ENCODE measurements at regions not wholly inside any gene's neighbourhood (a gene's known extent, or its start where the extent isn't known, plus 50 kb on each side); places are given as distances from the start of the nearest gene placed in this dataset.
"Not testable (repeated sequence)": the region's sequence is repeated elsewhere in the genome, so short reads cannot be mapped to it uniquely, and the experiment has no call there.

DNA sequence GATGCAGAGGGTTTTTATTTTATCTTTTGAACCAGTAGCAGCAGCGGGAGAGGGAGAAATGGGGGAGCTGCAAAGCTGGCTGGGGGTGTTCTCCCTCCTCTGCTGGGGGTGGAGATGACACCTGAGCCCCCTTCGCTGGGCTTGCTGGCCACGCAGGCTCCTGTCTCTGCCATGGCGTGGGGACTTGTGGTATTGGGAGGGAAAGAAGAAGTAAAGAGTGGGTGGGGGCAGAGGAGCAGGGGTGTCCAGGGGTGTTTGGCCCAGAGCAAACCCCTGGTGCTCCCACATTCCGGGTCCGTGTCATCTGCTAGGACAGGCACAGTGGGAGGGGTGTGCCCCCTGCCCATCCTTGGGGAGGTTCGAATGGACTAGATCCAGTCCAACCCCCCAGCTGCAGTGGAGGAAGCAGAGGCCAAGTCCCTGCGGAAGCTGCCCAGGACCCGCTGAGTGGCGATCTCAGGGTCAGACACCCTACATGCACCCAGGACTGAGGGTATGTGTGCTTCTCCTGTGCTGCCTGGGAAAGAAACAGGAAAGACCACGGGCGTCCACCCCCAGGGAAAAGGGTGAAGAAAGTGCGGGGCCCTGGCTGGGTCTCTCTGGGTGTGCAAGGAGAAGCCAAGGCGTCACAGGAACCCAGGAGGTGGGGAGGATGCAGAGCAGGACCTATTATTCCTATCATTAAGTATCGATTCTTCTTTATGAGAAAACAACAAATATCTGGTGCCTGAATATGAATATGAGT is 163.2 kb downstream of the TRIM43 start:
- H3K9me3 ChIP-seq (ENCODE audit: control insufficient read depth in 1 of 2, low read length in 2 of 2); H3K27me3 ChIP-seq (ENCODE audit: control insufficient read depth in 1 of 2, insufficient read depth in 2 of 2, low read length in 2 of 2): not testable (repeated sequence)

DNA sequence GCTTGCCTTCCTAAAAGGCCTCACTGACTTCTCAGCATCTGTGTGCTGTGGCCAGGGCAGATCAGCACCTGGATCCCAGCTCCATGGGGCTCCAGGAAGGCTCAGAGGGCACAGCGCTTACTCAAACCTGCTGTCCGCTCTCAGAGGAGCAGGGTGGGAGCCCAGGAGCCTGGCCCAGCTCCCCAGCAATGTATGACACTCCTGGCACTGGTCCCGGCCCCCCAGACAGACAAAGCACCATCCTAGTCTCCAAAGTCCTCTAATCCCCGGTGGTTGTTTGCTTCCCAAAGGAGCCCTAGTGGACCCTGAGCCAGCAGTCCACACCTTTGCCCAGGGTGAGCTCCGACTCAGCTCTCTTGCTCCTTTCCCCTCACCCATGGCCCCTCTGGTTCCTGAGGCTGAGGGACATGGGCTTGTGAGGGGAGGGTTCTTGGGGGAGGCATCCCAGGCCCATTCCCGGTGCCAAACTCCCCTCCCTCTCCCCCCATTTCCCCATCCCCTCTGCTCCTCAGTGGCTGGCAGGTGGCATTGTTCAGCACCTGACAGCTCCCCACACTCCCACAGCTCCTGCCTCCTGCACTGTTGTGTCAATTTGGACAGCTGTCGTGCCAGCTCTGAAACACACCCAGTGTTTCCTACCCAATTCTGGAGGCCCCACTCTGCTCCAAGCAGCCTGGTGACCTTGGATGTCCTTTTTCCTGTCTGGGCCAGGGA is 164.3 kb downstream of the TRIM43 start:
- H3K4me3 ChIP-seq (ENCODE audit: low read depth in 1 of 2, low read length in 2 of 2); H3K36me3 ChIP-seq (ENCODE audit: control insufficient read depth in 1 of 2, insufficient read depth in 2 of 2, low read length in 2 of 2); H3K4me1 ChIP-seq (ENCODE audit: control insufficient read depth in 1 of 2, insufficient read depth in 2 of 2, low read length in 2 of 2); H3K27ac ChIP-seq (ENCODE audit: low read depth, low read length); H3K27me3 ChIP-seq (ENCODE audit: control insufficient read depth in 1 of 2, insufficient read depth in 2 of 2, low read length in 2 of 2); H3K9me3 ChIP-seq (ENCODE audit: control insufficient read depth in 1 of 2, low read length in 2 of 2); H3K9ac ChIP-seq (ENCODE audit: low read depth in 1 of 2, low read length in 2 of 2): not testable (repeated sequence)

More for the DNA sequence above, 163.2 kb downstream of the TRIM43 start:
- H3K27ac ChIP-seq (ENCODE audit: low read depth, low read length); H3K4me1 ChIP-seq (ENCODE audit: control insufficient read depth in 1 of 2, insufficient read depth in 2 of 2, low read length in 2 of 2); H3K36me3 ChIP-seq (ENCODE audit: control insufficient read depth in 1 of 2, insufficient read depth in 2 of 2, low read length in 2 of 2); H3K9ac ChIP-seq (ENCODE audit: low read depth in 1 of 2, low read length in 2 of 2); H3K4me3 ChIP-seq (ENCODE audit: low read depth in 1 of 2, low read length in 2 of 2): not testable (repeated sequence)

DNA sequence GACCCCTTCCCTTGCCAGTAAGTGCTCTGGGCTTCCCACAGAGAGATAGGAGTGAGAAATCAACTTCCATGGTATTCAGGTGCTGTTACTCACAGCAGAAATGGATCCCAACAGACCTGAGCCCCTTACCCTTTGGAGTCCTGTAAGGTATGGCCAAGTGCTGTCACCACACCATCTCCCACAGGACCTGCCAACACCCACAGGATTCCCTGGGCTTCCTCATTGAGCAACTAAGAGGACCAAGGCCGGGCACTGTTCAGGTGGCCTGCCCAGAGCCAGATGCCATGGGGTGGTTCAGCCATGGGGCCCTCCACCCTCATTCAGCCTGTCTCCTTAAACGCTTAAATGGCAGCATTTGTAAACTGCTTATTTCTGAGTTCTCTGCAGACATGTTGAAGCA is 166.2 kb downstream of the TRIM43 start:
- Histone ChIP-seq H3K27ac (ENCODE audit: low read depth, low read length) (no peak overlapping the region), H3K36me3 (ENCODE audit: control insufficient read depth in 1 of 2, insufficient read depth in 2 of 2, low read length in 2 of 2) (no peaks in the 10 kb centered on the region), H3K9ac (ENCODE audit: low read depth in 1 of 2, low read length in 2 of 2) (no peak overlapping the region), H3K4me3 (ENCODE audit: low read depth in 1 of 2, low read length in 2 of 2) (no peak overlapping the region), H3K27me3 (ENCODE audit: control insufficient read depth in 1 of 2, insufficient read depth in 2 of 2, low read length in 2 of 2) (no peaks in the 10 kb centered on the region), H3K9me3 (ENCODE audit: control insufficient read depth in 1 of 2, low read length in 2 of 2) (no peaks in the 10 kb centered on the region), H3K4me1 (ENCODE audit: control insufficient read depth in 1 of 2, insufficient read depth in 2 of 2, low read length in 2 of 2) (no peaks in the 10 kb centered on the region)

DNA sequence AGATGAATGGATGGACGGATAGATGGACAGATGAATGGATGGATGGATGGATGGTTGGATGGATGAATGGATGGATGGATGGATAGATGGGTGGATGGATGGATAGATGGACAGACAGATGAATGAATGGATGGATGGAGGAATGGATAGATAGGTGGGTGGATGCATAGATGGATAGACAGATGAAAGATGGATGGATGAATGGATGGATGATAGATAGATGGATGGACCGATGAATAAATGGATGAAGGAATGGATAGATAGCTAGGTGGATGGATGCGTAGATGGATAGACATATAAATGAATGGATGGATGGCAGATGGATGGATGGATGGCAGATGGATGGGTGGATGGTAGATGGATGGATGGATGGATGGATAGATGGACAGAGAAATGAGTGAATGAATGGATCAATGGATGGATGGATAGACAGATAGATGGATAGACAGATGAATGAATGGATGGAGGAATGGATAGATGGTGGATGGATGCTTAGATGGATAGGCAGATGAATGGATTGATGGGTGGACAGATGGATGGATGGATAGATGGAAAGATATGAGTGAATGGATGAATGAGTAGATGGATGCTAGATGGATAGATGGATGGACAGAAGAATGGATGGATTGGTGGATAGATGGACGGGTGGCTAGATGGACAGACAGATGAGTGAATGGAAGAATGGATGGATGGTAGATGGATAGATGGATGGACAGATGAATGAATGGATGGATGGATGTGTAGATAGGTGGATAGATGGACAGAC is 167.9 kb downstream of the TRIM43 start:
- no peaks in the 10 kb centered on the region for H3K4me1 ChIP-seq (ENCODE audit: control insufficient read depth in 1 of 2, insufficient read depth in 2 of 2, low read length in 2 of 2)
- H3K4me3 ChIP-seq (ENCODE audit: low read depth in 1 of 2, low read length in 2 of 2) = no peak overlapping the region
- H3K36me3 ChIP-seq (ENCODE audit: control insufficient read depth in 1 of 2, insufficient read depth in 2 of 2, low read length in 2 of 2) = no peaks in the 10 kb centered on the region
- no peak overlapping the region for H3K9ac ChIP-seq (ENCODE audit: low read depth in 1 of 2, low read length in 2 of 2)
- no peaks in the 10 kb centered on the region for H3K9me3 ChIP-seq (ENCODE audit: control insufficient read depth in 1 of 2, low read length in 2 of 2)
- no peak overlapping the region for H3K27ac ChIP-seq (ENCODE audit: low read depth, low read length)
- H3K27me3 ChIP-seq (ENCODE audit: control insufficient read depth in 1 of 2, insufficient read depth in 2 of 2, low read length in 2 of 2) = no peaks in the 10 kb centered on the region

DNA sequence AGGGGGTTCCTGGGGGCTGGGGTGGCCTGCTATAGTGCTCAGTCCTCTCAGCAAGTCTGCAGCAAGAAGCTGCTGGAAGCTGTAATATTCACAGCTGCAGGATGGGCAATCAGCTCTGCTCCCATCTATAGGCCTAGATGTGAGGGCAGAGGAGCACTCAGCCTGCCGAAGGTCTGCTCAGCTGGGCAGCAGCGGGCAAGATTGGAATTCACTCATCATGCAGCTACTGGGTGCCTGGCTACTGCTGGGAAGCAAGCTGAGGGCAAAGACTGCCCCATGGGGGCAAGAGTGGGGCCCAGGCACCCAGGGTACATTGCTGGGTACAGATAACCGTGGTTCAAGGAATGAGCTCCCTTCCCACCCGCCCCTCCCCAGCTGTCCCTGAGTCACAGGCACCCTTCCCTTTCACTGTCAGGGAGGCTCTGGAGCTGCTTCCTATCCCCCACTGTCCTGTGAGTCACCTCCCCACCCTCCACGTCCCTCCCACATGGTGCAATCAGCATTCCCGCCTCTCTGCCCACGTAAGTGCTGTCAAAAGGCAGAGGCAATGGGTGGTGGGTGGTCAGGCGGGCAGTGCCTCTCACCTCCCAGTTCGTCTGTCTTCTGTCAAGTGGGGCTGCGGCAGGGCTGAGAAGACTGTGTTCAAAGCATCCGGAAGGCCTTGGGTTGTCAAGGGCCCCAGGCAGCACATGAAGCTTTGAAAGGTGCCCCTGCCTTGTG is 169.2 kb downstream of the TRIM43 start:
- no peaks in the 10 kb centered on the region for H3K9me3 ChIP-seq (ENCODE audit: control insufficient read depth in 1 of 2, low read length in 2 of 2)
- H3K4me1 ChIP-seq (ENCODE audit: control insufficient read depth in 1 of 2, insufficient read depth in 2 of 2, low read length in 2 of 2) = no peaks in the 10 kb centered on the region
- no peaks in the 10 kb centered on the region for H3K27me3 ChIP-seq (ENCODE audit: control insufficient read depth in 1 of 2, insufficient read depth in 2 of 2, low read length in 2 of 2)
- H3K36me3 ChIP-seq (ENCODE audit: control insufficient read depth in 1 of 2, insufficient read depth in 2 of 2, low read length in 2 of 2) = no peaks in the 10 kb centered on the region
- no peak overlapping the region for H3K4me3 ChIP-seq (ENCODE audit: low read depth in 1 of 2, low read length in 2 of 2)
- H3K9ac ChIP-seq (ENCODE audit: low read depth in 1 of 2, low read length in 2 of 2) = no peak overlapping the region
- H3K27ac ChIP-seq (ENCODE audit: low read depth, low read length) = no peak overlapping the region

DNA sequence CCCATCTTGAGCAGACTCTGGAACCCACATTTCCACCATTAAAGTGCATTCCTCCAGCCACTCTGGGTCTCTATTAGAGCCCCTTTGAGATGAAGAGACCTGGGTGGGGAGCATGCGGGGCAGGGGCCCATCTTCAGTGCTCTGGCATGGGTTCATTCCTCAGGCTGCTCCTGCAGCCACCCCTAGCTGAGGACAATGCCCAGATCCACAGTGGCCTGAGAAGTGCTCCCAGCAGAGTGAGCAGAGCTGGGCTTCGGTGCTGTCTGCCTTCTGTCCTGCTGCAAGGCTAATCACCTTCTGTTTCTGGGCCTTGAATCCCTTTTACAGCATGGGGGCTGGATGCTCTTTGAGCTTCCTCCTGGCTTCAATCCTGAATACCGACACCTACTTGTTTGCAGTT is 169.8 kb downstream of the TRIM43 start:
- H3K27ac ChIP-seq (ENCODE audit: low read depth, low read length) = no peak overlapping the region
- H3K36me3 ChIP-seq (ENCODE audit: control insufficient read depth in 1 of 2, insufficient read depth in 2 of 2, low read length in 2 of 2) = no peaks in the 10 kb centered on the region
- H3K4me3 ChIP-seq (ENCODE audit: low read depth in 1 of 2, low read length in 2 of 2) = no peak overlapping the region
- no peaks in the 10 kb centered on the region for H3K4me1 ChIP-seq (ENCODE audit: control insufficient read depth in 1 of 2, insufficient read depth in 2 of 2, low read length in 2 of 2)
- no peaks in the 10 kb centered on the region for H3K27me3 ChIP-seq (ENCODE audit: control insufficient read depth in 1 of 2, insufficient read depth in 2 of 2, low read length in 2 of 2)
- H3K9me3 ChIP-seq (ENCODE audit: control insufficient read depth in 1 of 2, low read length in 2 of 2) = no peaks in the 10 kb centered on the region
- H3K9ac ChIP-seq (ENCODE audit: low read depth in 1 of 2, low read length in 2 of 2) = no peak overlapping the region

DNA sequence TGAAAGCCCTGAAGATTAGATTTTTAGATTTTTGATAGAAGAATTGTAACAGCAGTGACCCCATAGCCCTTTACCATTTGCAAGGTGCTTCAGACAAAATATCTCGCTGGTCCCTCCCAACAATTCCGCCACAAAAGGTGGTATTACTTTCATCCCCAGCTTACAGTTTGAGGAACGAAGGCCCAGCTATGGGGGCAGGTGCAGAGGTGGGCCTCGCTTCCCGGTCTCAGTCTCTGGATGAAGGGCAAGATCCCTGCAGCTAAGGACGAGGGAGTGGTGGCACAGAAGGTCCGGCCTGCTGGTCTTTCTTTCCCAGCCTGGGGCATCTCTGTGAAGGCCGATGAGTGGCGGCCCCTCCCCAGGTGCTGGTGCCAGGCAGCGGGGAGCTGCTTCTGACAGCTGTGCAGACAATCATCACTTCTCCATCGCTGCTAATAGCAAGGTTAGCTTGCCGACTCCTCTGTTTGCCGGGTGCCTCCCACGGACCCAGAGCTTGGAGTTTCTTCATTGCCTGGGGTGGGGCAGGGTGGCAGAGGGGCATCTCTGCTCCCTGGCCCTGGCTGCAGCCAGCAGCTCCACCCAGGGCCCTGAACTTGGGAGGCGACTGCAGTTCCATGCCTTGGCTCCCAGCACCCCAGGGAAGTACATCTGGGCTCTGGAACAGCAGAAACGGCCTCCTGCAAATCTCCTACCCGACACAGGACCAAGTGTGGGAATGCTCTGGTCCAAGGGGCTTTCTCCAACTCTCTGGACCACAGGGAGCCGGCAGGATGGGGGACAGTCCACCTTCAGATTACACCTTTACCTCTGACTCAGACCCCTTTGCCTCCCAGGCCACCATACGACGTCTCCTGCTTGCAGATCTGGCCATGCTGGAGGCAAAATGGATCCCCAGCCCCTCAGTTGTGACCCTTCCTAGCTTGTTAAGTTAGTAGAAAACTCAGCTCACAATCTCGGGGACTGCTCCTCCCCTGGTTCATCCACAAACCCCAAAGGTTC is 170.5 kb downstream of the TRIM43 start:
- H3K9me3 ChIP-seq (ENCODE audit: control insufficient read depth in 1 of 2, low read length in 2 of 2); H3K9ac ChIP-seq (ENCODE audit: low read depth in 1 of 2, low read length in 2 of 2); H3K4me3 ChIP-seq (ENCODE audit: low read depth in 1 of 2, low read length in 2 of 2); H3K4me1 ChIP-seq (ENCODE audit: control insufficient read depth in 1 of 2, insufficient read depth in 2 of 2, low read length in 2 of 2); H3K36me3 ChIP-seq (ENCODE audit: control insufficient read depth in 1 of 2, insufficient read depth in 2 of 2, low read length in 2 of 2); H3K27ac ChIP-seq (ENCODE audit: low read depth, low read length); H3K27me3 ChIP-seq (ENCODE audit: control insufficient read depth in 1 of 2, insufficient read depth in 2 of 2, low read length in 2 of 2): not testable (repeated sequence)

DNA sequence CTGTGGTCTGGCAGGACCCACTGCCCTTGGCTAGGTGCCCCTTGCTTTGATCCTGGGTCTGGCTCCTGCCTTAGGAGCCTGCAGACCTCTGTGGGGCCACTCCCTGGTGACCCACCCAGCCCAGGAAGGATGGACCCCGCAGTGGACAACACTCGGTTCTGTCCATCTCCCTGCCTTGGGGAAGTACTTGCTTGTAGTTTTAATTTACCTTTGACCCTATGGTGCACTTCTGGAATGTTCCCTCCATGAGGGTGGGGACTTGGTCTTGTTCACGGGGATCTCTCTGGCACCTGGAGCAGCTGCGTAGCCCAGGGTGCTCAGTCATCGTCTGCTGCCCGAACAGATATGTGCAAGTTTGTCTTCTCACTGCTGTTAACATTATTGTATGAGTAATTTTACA is 171.3 kb downstream of the TRIM43 start:
- not testable (repeated sequence) for H3K27ac ChIP-seq (ENCODE audit: low read depth, low read length); H3K36me3 ChIP-seq (ENCODE audit: control insufficient read depth in 1 of 2, insufficient read depth in 2 of 2, low read length in 2 of 2); H3K4me1 ChIP-seq (ENCODE audit: control insufficient read depth in 1 of 2, insufficient read depth in 2 of 2, low read length in 2 of 2); H3K9me3 ChIP-seq (ENCODE audit: control insufficient read depth in 1 of 2, low read length in 2 of 2); H3K4me3 ChIP-seq (ENCODE audit: low read depth in 1 of 2, low read length in 2 of 2); H3K27me3 ChIP-seq (ENCODE audit: control insufficient read depth in 1 of 2, insufficient read depth in 2 of 2, low read length in 2 of 2); H3K9ac ChIP-seq (ENCODE audit: low read depth in 1 of 2, low read length in 2 of 2)

DNA sequence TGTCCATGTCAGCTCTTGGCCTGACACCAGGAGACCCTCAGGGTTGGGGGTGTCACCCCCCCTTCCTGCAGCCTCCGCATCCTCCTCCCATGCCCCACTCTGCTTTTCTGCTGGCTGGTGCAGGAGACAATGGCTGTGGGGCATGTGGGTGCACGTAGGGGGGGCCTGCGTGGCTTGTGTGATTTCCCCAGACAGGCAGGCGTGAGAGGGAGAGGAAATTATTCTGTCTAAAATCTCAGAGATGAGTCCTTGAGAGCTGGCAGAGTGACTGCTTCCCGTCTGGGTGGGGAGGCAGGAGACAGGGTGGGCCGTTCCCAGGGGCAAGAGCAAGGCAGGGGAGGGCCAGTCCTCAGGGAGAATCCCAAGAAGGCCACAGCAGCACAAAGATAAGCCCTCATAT is 173.2 kb downstream of the TRIM43 start:
- not testable (repeated sequence) for H3K4me3 ChIP-seq (ENCODE audit: low read depth in 1 of 2, low read length in 2 of 2); H3K9me3 ChIP-seq (ENCODE audit: control insufficient read depth in 1 of 2, low read length in 2 of 2); H3K36me3 ChIP-seq (ENCODE audit: control insufficient read depth in 1 of 2, insufficient read depth in 2 of 2, low read length in 2 of 2); H3K27me3 ChIP-seq (ENCODE audit: control insufficient read depth in 1 of 2, insufficient read depth in 2 of 2, low read length in 2 of 2); H3K9ac ChIP-seq (ENCODE audit: low read depth in 1 of 2, low read length in 2 of 2); H3K27ac ChIP-seq (ENCODE audit: low read depth, low read length); H3K4me1 ChIP-seq (ENCODE audit: control insufficient read depth in 1 of 2, insufficient read depth in 2 of 2, low read length in 2 of 2)
